ENCODE measurements at regions not wholly inside any gene's neighbourhood (a gene's known extent, or its start where the extent isn't known, plus 50 kb on each side); places are given as distances from the start of the nearest gene placed in this dataset.

DNA sequence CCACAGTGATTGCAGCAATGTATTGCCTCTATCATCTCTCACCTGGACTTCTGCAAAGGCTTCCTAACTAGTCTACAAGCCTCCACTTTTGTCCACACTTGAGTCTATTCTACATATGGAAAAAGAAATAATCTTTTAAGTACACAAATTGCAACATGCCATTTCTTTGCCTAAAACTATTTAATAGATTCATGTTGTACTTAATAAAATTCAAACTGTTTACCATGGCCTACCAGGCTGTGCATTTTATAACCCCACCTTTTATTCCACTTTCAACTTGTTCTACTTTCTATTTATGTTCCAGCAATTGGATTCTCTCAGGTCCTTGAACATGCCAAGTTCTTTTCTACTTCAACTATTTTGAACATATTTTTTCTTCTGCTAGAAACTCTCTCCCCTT is 128.7 kb downstream of the GPR85 start:
- TF ChIP-seq EZH2 (IDR thresholded peaks at IDR 0.05; ENCODE audit: low read length, unreplicated experiment) (no peak), EZH2phosphoT487 (IDR thresholded peaks at IDR 0.05; ENCODE audit: borderline replicate concordance, low read length) (no peak)
- TF ChIP-seq, protein P1, sequence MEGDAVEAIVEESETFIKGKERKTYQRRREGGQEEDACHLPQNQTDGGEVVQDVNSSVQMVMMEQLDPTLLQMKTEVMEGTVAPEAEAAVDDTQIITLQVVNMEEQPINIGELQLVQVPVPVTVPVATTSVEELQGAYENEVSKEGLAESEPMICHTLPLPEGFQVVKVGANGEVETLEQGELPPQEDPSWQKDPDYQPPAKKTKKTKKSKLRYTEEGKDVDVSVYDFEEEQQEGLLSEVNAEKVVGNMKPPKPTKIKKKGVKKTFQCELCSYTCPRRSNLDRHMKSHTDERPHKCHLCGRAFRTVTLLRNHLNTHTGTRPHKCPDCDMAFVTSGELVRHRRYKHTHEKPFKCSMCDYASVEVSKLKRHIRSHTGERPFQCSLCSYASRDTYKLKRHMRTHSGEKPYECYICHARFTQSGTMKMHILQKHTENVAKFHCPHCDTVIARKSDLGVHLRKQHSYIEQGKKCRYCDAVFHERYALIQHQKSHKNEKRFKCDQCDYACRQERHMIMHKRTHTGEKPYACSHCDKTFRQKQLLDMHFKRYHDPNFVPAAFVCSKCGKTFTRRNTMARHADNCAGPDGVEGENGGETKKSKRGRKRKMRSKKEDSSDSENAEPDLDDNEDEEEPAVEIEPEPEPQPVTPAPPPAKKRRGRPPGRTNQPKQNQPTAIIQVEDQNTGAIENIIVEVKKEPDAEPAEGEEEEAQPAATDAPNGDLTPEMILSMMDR (conservative IDR thresholded peaks at IDR 0.05; ENCODE audit: low read depth, low read length), result no peak
